ENCODE measurements at regions not wholly inside any gene's neighbourhood (a gene's known extent, or its start where the extent isn't known, plus 50 kb on each side); places are given as distances from the start of the nearest gene placed in this dataset.

- FAIRE-seq (no peak), DNase-seq (ENCODE audit: extremely low spot score, insufficient read length, low read depth) (no peak)
These were observed 107.4 kb downstream of the TFAP2A start for GRCh38 chr6:10307476-10307875.

- no peak for DNase-seq (ENCODE audit: extremely low spot score, insufficient read length, low read depth)
- no peak for FAIRE-seq
These were observed 107.8 kb downstream of the TFAP2A start for GRCh38 chr6:10307028-10307427.

- FAIRE-seq (no peak), DNase-seq (ENCODE audit: extremely low spot score, insufficient read length, low read depth) (no peak)
These were observed 109.0 kb downstream of the TFAP2A start for GRCh38 chr6:10305790-10306415.

- no peak for FAIRE-seq
- no peak for DNase-seq (ENCODE audit: extremely low spot score, insufficient read length, low read depth)
These were observed 111.0 kb downstream of the TFAP2A start for GRCh38 chr6:10303608-10304506.

GRCh38 chr6:10302566-10303235 is 112.2 kb downstream of the TFAP2A start:
- no peak for FAIRE-seq
- DNase-seq (ENCODE audit: extremely low spot score, insufficient read length, low read depth), result no peak

GRCh38 chr6:10300071-10300470 is 114.8 kb downstream of the TFAP2A start:
- FAIRE-seq (no peak), DNase-seq (ENCODE audit: extremely low spot score, insufficient read length, low read depth) (no peak)

- no peak for DNase-seq (ENCODE audit: extremely low spot score, insufficient read length, low read depth)
- no peak for FAIRE-seq
These were observed 117.0 kb downstream of the TFAP2A start for GRCh38 chr6:10297832-10298231.

GRCh38 chr6:10278746-10279145 is 136.1 kb downstream of the TFAP2A start:
- DNase-seq (ENCODE audit: extremely low spot score, insufficient read length, low read depth) (no peak), FAIRE-seq (no peak)

GRCh38 chr6:10276660-10277287 is 138.1 kb downstream of the TFAP2A start:
- FAIRE-seq (no peak), DNase-seq (ENCODE audit: extremely low spot score, insufficient read length, low read depth) (no peak)

- FAIRE-seq (no peak), DNase-seq (ENCODE audit: extremely low spot score, insufficient read length, low read depth) (no peak)
These were observed 138.8 kb downstream of the TFAP2A start for GRCh38 chr6:10276106-10276505.

GRCh38 chr6:10272591-10272990 is 142.3 kb downstream of the TFAP2A start:
- FAIRE-seq, result no peak
- no peak for DNase-seq (ENCODE audit: extremely low spot score, insufficient read length, low read depth)

GRCh38 chr6:10271982-10272381 is 142.9 kb downstream of the TFAP2A start:
- FAIRE-seq (no peak), DNase-seq (ENCODE audit: extremely low spot score, insufficient read length, low read depth) (no peak)

GRCh38 chr6:10269814-10270472 is 144.9 kb downstream of the TFAP2A start:
- DNase-seq (ENCODE audit: extremely low spot score, insufficient read length, low read depth) (no peak), FAIRE-seq (no peak)

GRCh38 chr6:10268611-10269310 is 146.1 kb downstream of the TFAP2A start:
- DNase-seq (ENCODE audit: extremely low spot score, insufficient read length, low read depth), result no peak
- FAIRE-seq, result no peak

GRCh38 chr6:10268111-10268510 is 146.8 kb downstream of the TFAP2A start:
- no peak for FAIRE-seq

GRCh38 chr6:10266462-10266861 is 148.4 kb downstream of the TFAP2A start:
- DNase-seq (ENCODE audit: extremely low spot score, insufficient read length, low read depth) (no peak), FAIRE-seq (no peak)

More at GRCh38 chr6:10268111-10268510, 146.8 kb downstream of the TFAP2A start:
- DNase-seq (ENCODE audit: extremely low spot score, insufficient read length, low read depth), result no peak

- no peak for FAIRE-seq
These were observed 148.8 kb downstream of the TFAP2A start for GRCh38 chr6:10266061-10266460.

GRCh38 chr6:10262505-10262904 is 152.4 kb downstream of the TFAP2A start:
- FAIRE-seq, result no peak
- no peak for DNase-seq (ENCODE audit: extremely low spot score, insufficient read length, low read depth)

More at GRCh38 chr6:10266061-10266460, 148.8 kb downstream of the TFAP2A start:
- DNase-seq (ENCODE audit: extremely low spot score, insufficient read length, low read depth), result no peak

GRCh38 chr6:10259671-10260070 is 155.2 kb downstream of the TFAP2A start:
- DNase-seq (ENCODE audit: extremely low spot score, insufficient read length, low read depth) (no peak), FAIRE-seq (no peak)

Measured in GM18507 (cell line).